ENCODE measurements at regions not wholly inside any gene's neighbourhood (a gene's known extent, or its start where the extent isn't known, plus 50 kb on each side); places are given as distances from the start of the nearest gene placed in this dataset.

DNA sequence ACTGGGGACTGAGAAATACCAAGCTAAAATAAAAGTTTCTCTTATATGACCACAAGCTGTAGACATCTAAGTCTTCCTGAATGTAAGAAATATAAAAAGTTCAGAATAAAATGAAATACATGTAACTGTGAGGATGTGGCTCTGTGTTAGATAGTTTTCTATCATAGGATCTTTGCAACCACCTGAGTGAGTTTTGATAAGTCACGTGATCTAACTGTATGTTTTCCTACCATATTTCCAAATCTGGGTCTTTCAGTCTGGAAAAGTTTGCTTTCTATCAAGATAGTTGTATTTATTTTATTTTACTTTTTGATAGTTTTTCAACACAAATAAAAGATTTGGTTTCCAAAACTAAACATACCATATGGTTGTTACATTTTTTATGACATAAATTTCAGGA, 1905.8 kb upstream of the ACO1 start:
- TF ChIP-seq, protein P1, sequence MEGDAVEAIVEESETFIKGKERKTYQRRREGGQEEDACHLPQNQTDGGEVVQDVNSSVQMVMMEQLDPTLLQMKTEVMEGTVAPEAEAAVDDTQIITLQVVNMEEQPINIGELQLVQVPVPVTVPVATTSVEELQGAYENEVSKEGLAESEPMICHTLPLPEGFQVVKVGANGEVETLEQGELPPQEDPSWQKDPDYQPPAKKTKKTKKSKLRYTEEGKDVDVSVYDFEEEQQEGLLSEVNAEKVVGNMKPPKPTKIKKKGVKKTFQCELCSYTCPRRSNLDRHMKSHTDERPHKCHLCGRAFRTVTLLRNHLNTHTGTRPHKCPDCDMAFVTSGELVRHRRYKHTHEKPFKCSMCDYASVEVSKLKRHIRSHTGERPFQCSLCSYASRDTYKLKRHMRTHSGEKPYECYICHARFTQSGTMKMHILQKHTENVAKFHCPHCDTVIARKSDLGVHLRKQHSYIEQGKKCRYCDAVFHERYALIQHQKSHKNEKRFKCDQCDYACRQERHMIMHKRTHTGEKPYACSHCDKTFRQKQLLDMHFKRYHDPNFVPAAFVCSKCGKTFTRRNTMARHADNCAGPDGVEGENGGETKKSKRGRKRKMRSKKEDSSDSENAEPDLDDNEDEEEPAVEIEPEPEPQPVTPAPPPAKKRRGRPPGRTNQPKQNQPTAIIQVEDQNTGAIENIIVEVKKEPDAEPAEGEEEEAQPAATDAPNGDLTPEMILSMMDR (IDR thresholded peaks at IDR 0.05 in 2 of 3, conservative IDR thresholded peaks at IDR 0.05 in 1 of 3; ENCODE audit: borderline replicate concordance in 1 of 3, insufficient read depth in 1 of 3, low read depth in 2 of 3, low read length in 2 of 3), result no peak
- TF ChIP-seq, protein P2, sequence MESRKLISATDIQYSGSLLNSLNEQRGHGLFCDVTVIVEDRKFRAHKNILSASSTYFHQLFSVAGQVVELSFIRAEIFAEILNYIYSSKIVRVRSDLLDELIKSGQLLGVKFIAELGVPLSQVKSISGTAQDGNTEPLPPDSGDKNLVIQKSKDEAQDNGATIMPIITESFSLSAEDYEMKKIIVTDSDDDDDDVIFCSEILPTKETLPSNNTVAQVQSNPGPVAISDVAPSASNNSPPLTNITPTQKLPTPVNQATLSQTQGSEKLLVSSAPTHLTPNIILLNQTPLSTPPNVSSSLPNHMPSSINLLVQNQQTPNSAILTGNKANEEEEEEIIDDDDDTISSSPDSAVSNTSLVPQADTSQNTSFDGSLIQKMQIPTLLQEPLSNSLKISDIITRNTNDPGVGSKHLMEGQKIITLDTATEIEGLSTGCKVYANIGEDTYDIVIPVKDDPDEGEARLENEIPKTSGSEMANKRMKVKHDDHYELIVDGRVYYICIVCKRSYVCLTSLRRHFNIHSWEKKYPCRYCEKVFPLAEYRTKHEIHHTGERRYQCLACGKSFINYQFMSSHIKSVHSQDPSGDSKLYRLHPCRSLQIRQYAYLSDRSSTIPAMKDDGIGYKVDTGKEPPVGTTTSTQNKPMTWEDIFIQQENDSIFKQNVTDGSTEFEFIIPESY (IDR thresholded peaks at IDR 0.05; ENCODE audit: extremely low read depth, insufficient replicate concordance, low read length), result no peak
- TF ChIP-seq POLR2A (IDR thresholded peaks at IDR 0.05; ENCODE audit: borderline replicate concordance, extremely low read depth, insufficient read depth, insufficient read length) (no peak), CEBPB (IDR thresholded peaks at IDR 0.05; ENCODE audit: low read depth) (no peak), ZNF274 (IDR thresholded peaks at IDR 0.05; ENCODE audit: low read depth, low read length) (no peak), EZH2phosphoT487 (IDR thresholded peaks at IDR 0.05; ENCODE audit: borderline replicate concordance) (no peak), YY1 (IDR thresholded peaks at IDR 0.05; ENCODE audit: extremely low read depth, insufficient replicate concordance, low read depth, low read length) (no peak), EZH2 (IDR thresholded peaks at IDR 0.05) (no peak), SP1 (IDR thresholded peaks at IDR 0.05; ENCODE audit: low read depth) (no peak), EGR1 (IDR thresholded peaks at IDR 0.05; ENCODE audit: low read depth) (no peak)
- TF ChIP-seq, protein P3, sequence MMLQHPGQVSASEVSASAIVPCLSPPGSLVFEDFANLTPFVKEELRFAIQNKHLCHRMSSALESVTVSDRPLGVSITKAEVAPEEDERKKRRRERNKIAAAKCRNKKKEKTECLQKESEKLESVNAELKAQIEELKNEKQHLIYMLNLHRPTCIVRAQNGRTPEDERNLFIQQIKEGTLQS (IDR thresholded peaks at IDR 0.05), result no peak
- TF ChIP-seq, protein P4, sequence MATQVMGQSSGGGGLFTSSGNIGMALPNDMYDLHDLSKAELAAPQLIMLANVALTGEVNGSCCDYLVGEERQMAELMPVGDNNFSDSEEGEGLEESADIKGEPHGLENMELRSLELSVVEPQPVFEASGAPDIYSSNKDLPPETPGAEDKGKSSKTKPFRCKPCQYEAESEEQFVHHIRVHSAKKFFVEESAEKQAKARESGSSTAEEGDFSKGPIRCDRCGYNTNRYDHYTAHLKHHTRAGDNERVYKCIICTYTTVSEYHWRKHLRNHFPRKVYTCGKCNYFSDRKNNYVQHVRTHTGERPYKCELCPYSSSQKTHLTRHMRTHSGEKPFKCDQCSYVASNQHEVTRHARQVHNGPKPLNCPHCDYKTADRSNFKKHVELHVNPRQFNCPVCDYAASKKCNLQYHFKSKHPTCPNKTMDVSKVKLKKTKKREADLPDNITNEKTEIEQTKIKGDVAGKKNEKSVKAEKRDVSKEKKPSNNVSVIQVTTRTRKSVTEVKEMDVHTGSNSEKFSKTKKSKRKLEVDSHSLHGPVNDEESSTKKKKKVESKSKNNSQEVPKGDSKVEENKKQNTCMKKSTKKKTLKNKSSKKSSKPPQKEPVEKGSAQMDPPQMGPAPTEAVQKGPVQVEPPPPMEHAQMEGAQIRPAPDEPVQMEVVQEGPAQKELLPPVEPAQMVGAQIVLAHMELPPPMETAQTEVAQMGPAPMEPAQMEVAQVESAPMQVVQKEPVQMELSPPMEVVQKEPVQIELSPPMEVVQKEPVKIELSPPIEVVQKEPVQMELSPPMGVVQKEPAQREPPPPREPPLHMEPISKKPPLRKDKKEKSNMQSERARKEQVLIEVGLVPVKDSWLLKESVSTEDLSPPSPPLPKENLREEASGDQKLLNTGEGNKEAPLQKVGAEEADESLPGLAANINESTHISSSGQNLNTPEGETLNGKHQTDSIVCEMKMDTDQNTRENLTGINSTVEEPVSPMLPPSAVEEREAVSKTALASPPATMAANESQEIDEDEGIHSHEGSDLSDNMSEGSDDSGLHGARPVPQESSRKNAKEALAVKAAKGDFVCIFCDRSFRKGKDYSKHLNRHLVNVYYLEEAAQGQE (IDR thresholded peaks at IDR 0.05; ENCODE audit: low read depth), result no peak
- TF ChIP-seq, protein P5, sequence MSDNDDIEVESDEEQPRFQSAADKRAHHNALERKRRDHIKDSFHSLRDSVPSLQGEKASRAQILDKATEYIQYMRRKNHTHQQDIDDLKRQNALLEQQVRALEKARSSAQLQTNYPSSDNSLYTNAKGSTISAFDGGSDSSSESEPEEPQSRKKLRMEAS (IDR thresholded peaks at IDR 0.05), result no peak
